ENCODE measurements at regions not wholly inside any gene's neighbourhood (a gene's known extent, or its start where the extent isn't known, plus 50 kb on each side); places are given as distances from the start of the nearest gene placed in this dataset.

- H2BK12ac ChIP-seq (ENCODE audit: insufficient read length, low read depth, low read length), result no peak overlapping the region
- no peak overlapping the region for H2BK20ac ChIP-seq (ENCODE audit: low read depth, low read length, poor library complexity, severe bottlenecking)
- no peak overlapping the region for H2AFZ ChIP-seq (ENCODE audit: low read length)
- no peak overlapping the region for H2BK5ac ChIP-seq (ENCODE audit: insufficient read length, low read length)
- no peak overlapping the region for H3K56ac ChIP-seq (ENCODE audit: insufficient read length, low read depth, low read length)
- H3K27ac ChIP-seq (ENCODE audit: insufficient read length, low read depth, low read length), result no peak overlapping the region
- no peak overlapping the region for H3T11ph ChIP-seq (ENCODE audit: low read length)
- H3K27me3 Mint-ChIP-seq (ENCODE audit: low read depth), result no peaks in the 10 kb centered on the region
- H3K4me2 ChIP-seq (ENCODE audit: insufficient read depth, insufficient read length, low read length), result no peak overlapping the region
- no peak overlapping the region for H4K8ac ChIP-seq (replicated peaks; ENCODE audit: insufficient read length, low read depth, low read length)
- H2BK120ac ChIP-seq (ENCODE audit: low read depth, low read length, poor library complexity, severe bottlenecking), result no peak overlapping the region
- H3K4me3 Mint-ChIP-seq, result no peak overlapping the region
- no peaks in the 10 kb centered on the region for H3K79me1 ChIP-seq (ENCODE audit: insufficient read depth, low read depth, low read length, poor library complexity, severe bottlenecking)
- TF ChIP-seq CTCF (conservative IDR thresholded peaks at IDR 0.05), result no peak
- no peak overlapping the region for H3K23ac ChIP-seq (ENCODE audit: insufficient read length, low read depth, low read length)
- H3K4me1 ChIP-seq (ENCODE audit: insufficient read depth, low read length), result no peaks in the 10 kb centered on the region
- DNase-seq, result no peak
- no peak overlapping the region for H4K5ac ChIP-seq (ENCODE audit: insufficient read length, low read depth, low read length)
- no peaks in the 10 kb centered on the region for H3K27me3 ChIP-seq (ENCODE audit: insufficient read depth, low read length)
- H3K4me1 Mint-ChIP-seq, result peaks cover 0 to 2% of the 10 kb centered on the region in 2 experiments; a peak in 1 of 4 replicates
- H3K14ac ChIP-seq (ENCODE audit: insufficient read depth, low read length), result no peak overlapping the region
- no peaks in the 10 kb centered on the region for H3K9me3 ChIP-seq (ENCODE audit: control insufficient read depth, low read depth, low read length)
- no peak overlapping the region for H3K27ac Mint-ChIP-seq
- no peak overlapping the region for H2BK15ac ChIP-seq (ENCODE audit: low read depth, low read length)
- no CpG with 5 or more reads among the region's 1 CpG for WGBS (ENCODE audit: extremely low coverage, insufficient read length, low lambda C conversion rate)
- no peak overlapping the region for H3K4ac ChIP-seq (ENCODE audit: low read depth, low read length)
- H3K79me2 ChIP-seq (ENCODE audit: insufficient read depth, low read length), result no peaks in the 10 kb centered on the region
- no peak overlapping the region for H3K18ac ChIP-seq (ENCODE audit: insufficient read length, low read depth, low read length)
- no peaks in the 10 kb centered on the region for H3K23me2 ChIP-seq (ENCODE audit: insufficient read length, low read depth, low read length, poor library complexity, severe bottlenecking)
- H3K9ac ChIP-seq (ENCODE audit: extremely low read depth, insufficient read length, low read length), result no peak overlapping the region
- H3K36me3 Mint-ChIP-seq (ENCODE audit: insufficient read depth in 1 of 3, low read depth in 3 of 3), result peaks cover 0 to 21% (median 0%) of the 10 kb centered on the region in 3 experiments; a peak in 2 of 7 replicates
- H3K9me3 Mint-ChIP-seq, result peaks cover 13% of the 10 kb centered on the region in 2 experiments
- H2AK5ac ChIP-seq (ENCODE audit: insufficient read length, low read length), result no peak overlapping the region
- H4K20me1 ChIP-seq (ENCODE audit: control insufficient read depth, insufficient read depth, insufficient read length), result no peaks in the 10 kb centered on the region
- H4K91ac ChIP-seq (ENCODE audit: insufficient read length, low read depth, low read length), result no peak overlapping the region
Observed at GRCh38 chr11:37605229-37605628, 1007.2 kb upstream of the RAG2 start.
